ENCODE measurements at regions not wholly inside any gene's neighbourhood (a gene's known extent, or its start where the extent isn't known, plus 50 kb on each side); places are given as distances from the start of the nearest gene placed in this dataset.
"Not testable (repeated sequence)": the region's sequence is repeated elsewhere in the genome, so short reads cannot be mapped to it uniquely, and the experiment has no call there.

DNA sequence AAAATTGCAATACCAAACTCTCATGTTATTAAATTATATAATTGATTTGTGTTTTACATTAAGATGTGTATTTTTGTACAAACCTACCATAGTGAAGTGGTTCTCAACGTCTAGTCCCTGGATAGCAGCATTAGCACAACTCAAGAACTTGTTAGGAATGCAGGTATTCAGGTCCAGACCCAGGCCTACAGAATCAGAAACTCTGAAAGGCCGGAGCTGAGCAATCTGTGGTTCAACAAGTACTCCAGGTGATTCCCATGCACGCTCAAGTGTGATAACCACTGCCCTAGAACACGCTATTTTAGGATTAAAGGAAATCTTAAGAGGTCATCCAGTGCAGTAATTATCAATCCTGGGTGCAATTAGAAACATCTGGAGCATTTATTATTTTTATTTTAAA lies 456.3 kb downstream of the IRS2 start:
- no peaks in the 10 kb centered on the region for H3K4me1 Mint-ChIP-seq
- peaks cover 25% of the 10 kb centered on the region for H3K27me3 Mint-ChIP-seq
- ATAC-seq (no peak), DNase-seq (no peak)
- no peak overlapping the region for H3K4me3 Mint-ChIP-seq
- H3K9me3 ChIP-seq (ENCODE audit: control insufficient read depth, low read length, poor library complexity, severe bottlenecking): no peaks in the 10 kb centered on the region
- H3K27ac Mint-ChIP-seq: no peak overlapping the region
- H3K36me3 Mint-ChIP-seq (ENCODE audit: low read depth): no peaks in the 10 kb centered on the region

DNA sequence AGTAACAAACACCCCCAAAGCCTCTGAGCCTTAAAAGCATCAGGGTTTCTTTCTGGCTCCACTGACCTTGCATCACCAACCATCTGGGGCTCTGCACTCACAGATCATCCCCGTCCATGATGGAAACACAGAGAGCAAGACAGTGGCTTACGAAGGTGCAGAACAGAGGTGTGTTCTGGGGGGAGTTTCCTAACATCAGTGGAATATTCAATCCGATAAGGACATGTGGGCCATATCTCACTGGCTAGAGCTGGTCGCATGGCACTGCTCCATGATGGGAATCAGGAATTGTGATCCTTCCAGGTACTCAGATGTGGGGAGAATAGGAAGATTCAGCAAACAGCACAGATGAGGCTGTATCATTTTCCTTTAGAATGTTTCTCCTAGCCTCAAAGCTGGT lies 457.2 kb downstream of the IRS2 start:
- Mint-ChIP-seq H3K4me3 (no peak overlapping the region), H3K36me3 (ENCODE audit: low read depth) (no peaks in the 10 kb centered on the region), H3K27me3 (peaks cover 21% of the 10 kb centered on the region), H3K4me1 (no peaks in the 10 kb centered on the region), H3K27ac (no peak overlapping the region)
- ATAC-seq (no peak), DNase-seq (no peak)
- H3K9me3 ChIP-seq (ENCODE audit: control insufficient read depth, low read length, poor library complexity, severe bottlenecking): no peaks in the 10 kb centered on the region

DNA sequence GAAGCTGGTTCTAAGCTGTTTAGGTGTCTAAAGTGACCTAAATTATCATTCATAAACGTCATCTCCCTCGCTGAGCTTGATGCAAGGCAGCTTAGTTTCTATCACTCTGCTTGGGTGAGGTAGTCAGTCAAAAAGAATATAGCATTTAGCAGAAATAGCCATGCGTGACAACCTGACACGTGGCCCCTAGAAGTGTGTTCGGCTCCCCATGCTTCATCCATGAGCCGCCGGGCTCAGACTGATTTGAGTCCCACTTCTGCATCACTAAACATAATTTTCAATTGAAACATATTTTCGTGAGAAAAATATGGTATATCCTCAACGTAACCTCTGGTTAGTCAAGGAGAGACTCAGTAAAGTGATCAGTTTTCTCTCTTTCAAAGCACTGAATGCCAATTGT lies 459.8 kb downstream of the IRS2 start:
- H3K4me1 Mint-ChIP-seq: no peaks in the 10 kb centered on the region
- DNase-seq: no peak
- H3K36me3 Mint-ChIP-seq (ENCODE audit: low read depth): no peaks in the 10 kb centered on the region
- H3K9me3 ChIP-seq (ENCODE audit: control insufficient read depth, low read length, poor library complexity, severe bottlenecking): no peaks in the 10 kb centered on the region
- H3K4me3 Mint-ChIP-seq: no peak overlapping the region
- H3K27ac Mint-ChIP-seq: no peak overlapping the region
- no peak for ATAC-seq
- H3K27me3 Mint-ChIP-seq: peaks cover 6% of the 10 kb centered on the region

DNA sequence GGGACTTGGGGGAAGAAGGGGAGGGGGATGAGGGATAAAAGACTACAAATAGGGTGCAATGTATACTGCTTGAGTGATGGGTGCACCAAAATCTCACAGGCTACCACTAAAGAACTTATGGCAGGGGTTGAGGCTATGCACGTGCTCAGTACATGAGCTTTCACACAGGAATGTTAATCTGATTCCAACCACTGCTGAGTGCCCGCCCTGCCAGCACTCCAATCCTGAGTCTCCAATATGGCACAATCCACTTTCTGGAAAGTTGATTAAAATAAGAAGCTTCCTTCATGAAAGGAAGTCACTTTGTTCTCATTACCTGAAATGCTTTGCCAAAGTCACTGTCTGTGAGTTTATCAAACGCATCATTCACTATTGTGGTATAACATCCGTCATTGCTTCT lies 463.0 kb downstream of the IRS2 start:
- H3K27ac Mint-ChIP-seq: no peak overlapping the region
- peaks cover 6% of the 10 kb centered on the region for H3K27me3 Mint-ChIP-seq
- ATAC-seq (no peak), DNase-seq (no peak)
- no peaks in the 10 kb centered on the region for H3K36me3 Mint-ChIP-seq (ENCODE audit: low read depth)
- no peaks in the 10 kb centered on the region for H3K9me3 ChIP-seq (ENCODE audit: control insufficient read depth, low read length, poor library complexity, severe bottlenecking)
- no peaks in the 10 kb centered on the region for H3K4me1 Mint-ChIP-seq
- H3K4me3 Mint-ChIP-seq: no peak overlapping the region

DNA sequence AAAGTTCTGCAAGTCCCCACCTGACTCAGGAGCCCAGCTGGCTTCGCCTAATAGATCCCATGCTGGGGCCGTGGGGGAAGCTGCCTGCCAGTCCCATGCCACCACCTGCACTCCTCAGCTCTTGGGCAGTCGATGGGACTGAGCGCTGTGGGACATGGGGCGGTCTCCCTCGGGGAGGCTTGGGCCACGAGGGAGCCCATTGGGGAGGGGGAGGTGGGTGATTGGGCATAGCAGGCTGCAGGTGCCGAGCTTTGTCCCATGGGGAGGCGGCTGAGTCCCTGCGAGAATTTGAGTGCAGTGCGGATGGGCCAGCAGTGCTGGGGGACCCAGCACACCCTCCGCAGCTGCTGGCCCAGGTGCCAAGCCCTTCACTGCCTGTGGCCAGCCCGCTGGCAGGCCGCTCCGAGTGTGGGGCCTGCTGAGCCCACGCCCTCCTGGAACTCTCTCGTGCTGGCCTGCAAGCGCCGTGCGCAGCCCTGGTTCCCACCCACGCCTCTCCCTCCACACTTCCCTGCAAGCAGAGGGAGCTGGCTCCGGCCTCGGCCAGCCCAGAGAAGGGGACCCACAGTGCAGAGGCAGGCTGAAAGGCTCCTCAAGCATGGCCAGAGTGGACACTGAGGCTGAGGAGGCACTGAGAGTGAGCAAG lies 467.3 kb downstream of the IRS2 start:
- ATAC-seq: no peak
- Mint-ChIP-seq H3K27ac (no peak overlapping the region), H3K4me3 (no peak overlapping the region), H3K36me3 (ENCODE audit: low read depth) (peaks cover 2% of the 10 kb centered on the region), H3K27me3 (peaks cover 13% of the 10 kb centered on the region), H3K4me1 (no peaks in the 10 kb centered on the region)
- no peak for DNase-seq
- no peaks in the 10 kb centered on the region for H3K9me3 ChIP-seq (ENCODE audit: control insufficient read depth, low read length, poor library complexity, severe bottlenecking)

DNA sequence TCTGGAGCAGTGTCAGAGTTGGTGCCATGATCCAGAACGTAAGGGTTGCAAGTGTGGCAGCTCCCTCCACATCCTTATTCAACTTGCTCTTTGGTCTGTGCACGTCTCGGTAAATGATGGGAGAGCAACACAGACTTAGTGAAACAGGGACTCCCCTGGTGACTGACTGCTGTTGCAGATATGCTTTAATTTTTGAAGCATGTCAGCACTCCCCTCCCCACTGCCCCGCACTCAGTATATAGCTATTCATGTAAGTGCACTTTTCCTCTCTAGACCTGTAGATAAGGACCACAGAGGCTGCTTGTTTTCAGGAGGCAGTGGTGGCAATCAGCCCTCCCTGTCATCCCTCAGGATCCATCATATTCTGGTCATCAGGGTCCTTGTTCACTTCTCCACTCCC lies 470.9 kb downstream of the IRS2 start:
- H3K9me3 ChIP-seq (ENCODE audit: control insufficient read depth, low read length, poor library complexity, severe bottlenecking): no peaks in the 10 kb centered on the region
- DNase-seq (no peak), ATAC-seq (no peak)
- no peak overlapping the region for H3K4me3 Mint-ChIP-seq
- peaks cover 2% of the 10 kb centered on the region for H3K36me3 Mint-ChIP-seq (ENCODE audit: low read depth)
- H3K27me3 Mint-ChIP-seq: peaks cover 13% of the 10 kb centered on the region
- H3K27ac Mint-ChIP-seq: no peak overlapping the region
- no peaks in the 10 kb centered on the region for H3K4me1 Mint-ChIP-seq

DNA sequence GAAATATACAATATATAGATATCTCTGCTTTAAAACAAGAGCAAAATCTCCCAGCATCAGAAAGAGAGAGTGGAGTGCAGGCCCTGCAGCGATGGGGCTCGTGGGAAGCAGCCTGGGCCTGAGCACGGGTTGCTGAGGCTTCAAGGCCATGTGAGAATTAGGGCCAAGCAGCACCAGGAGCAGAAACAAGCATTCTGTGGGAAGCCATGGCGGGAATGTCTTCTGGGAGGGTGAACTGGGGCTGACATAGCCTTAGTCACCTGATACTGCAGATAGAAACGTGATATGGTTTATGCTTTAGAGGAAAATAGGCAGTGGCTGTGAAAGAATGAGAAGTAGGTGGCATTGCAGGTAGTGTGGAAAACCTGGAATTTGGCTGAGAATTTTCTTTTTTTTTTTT lies 472.3 kb downstream of the IRS2 start:
- ATAC-seq: no peak
- Mint-ChIP-seq H3K4me1 (no peaks in the 10 kb centered on the region), H3K4me3 (no peak overlapping the region), H3K27me3 (peaks cover 13% of the 10 kb centered on the region), H3K36me3 (ENCODE audit: low read depth) (peaks cover 2% of the 10 kb centered on the region), H3K27ac (no peak overlapping the region)
- H3K9me3 ChIP-seq (ENCODE audit: control insufficient read depth, low read length, poor library complexity, severe bottlenecking): no peaks in the 10 kb centered on the region
- no peak for DNase-seq

DNA sequence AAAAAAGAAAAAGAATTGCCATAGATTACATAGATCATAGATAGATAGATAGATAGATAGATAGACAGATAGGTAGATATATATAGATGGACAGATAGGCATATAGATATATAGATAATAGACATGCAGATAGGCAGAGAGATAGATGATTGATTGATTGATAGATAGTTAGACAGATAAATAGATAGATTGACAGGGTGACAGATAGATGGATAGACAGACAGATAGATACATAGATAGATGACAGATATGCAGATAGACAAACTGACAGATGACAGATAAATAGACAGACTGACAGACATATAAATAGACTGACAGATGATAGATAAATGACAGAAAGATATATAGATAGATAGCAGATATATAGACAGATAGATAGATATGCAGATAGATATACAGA lies 474.0 kb downstream of the IRS2 start:
- Mint-ChIP-seq H3K27ac (no peak overlapping the region), H3K36me3 (ENCODE audit: low read depth) (no peaks in the 10 kb centered on the region), H3K27me3 (peaks cover 21% of the 10 kb centered on the region), H3K4me3 (no peak overlapping the region), H3K4me1 (peaks cover 2% of the 10 kb centered on the region)
- DNase-seq (no peak), ATAC-seq (no peak)
- H3K9me3 ChIP-seq (ENCODE audit: control insufficient read depth, low read length, poor library complexity, severe bottlenecking): no peaks in the 10 kb centered on the region

DNA sequence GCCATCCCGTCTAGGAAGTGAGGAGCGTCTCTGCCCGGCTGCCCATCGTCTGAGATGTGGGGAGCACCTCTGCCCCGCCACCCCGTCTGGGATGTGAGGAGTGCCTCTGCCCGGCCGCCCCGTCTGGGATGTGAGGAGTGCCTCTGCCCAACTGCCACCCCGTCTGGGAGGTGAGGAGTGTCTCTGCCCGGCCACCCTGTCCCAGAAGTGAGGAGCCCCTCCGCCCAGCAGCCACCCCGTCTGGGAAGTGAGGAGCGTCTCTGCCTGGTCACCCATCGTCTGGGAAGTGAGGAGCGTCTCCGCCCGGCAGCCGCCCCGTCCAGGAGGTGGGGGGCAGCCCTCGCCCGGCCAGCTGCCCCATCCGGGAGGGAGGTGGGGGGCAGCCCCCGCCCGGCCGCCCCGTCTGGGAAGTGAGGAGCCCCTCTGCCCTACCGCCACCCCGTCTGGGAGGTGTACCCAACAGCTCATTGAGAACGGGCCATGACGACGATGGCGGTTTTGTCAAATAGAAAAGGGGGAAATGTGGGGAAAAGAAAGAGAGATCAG lies 474.9 kb downstream of the IRS2 start:
- not testable (repeated sequence) for H3K27ac Mint-ChIP-seq; H3K4me1 Mint-ChIP-seq; ATAC-seq; DNase-seq; H3K4me3 Mint-ChIP-seq; H3K36me3 Mint-ChIP-seq (ENCODE audit: low read depth); H3K9me3 ChIP-seq (ENCODE audit: control insufficient read depth, low read length, poor library complexity, severe bottlenecking)
- peaks cover 28% of the 10 kb centered on the region for H3K27me3 Mint-ChIP-seq

DNA sequence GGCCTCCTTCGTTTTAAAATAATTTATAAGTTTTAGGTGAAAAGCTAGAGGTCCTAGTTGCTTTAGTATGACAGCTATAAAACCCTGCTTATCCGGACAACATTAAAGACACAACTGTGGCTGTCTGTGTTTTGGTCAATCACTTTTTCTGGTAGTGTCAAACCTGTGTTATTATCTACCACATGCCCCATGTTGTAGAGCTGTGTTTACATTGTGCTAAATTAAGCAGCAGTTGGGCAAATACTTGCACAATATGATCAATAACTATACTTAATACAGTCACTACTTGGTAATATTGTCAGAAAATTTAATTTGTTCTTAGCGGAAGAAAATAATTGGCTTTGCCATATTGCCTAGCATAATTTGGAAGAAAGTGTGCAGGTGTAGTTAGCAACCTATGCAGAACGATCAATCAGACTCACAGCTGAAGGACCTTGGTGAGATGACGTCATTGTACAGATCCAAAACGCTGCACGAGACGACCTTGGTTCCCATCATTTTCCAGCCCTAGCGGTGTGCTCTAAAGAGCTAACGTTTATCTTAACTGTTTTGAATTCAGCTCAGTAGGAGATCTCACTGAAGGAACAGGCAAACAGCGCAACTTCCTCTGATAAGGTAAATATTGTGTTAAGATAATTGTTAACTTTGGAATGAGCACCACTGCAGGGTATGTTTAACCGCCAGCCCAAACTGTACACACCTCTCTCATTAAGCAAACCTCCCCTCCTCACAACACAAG lies 476.6 kb downstream of the IRS2 start:
- no peak overlapping the region for H3K4me3 Mint-ChIP-seq
- ATAC-seq: no peak
- no peaks in the 10 kb centered on the region for H3K9me3 ChIP-seq (ENCODE audit: control insufficient read depth, low read length, poor library complexity, severe bottlenecking)

DNA sequence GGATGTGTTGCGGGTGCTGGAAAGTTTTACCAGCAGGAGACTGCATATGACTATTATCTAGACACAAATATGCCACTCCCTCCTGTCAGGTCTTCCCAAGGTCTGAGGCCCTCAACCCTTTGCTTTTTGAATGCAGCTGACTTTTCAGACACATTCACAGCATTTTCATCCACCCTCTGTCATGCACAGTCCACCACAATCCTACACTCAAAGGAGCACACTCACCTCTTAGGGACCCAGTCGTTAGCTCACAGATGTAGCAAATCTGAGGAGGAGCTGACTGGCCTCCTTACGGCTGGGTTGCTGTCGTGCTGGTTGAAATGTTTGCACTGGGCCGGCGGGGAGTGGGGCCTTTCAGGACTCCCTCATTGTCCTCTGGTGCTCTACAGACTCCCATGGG lies 479.4 kb downstream of the IRS2 start:
- peaks cover 17% of the 10 kb centered on the region for H3K27me3 Mint-ChIP-seq
- H3K9me3 ChIP-seq (ENCODE audit: control insufficient read depth, low read length, poor library complexity, severe bottlenecking): no peaks in the 10 kb centered on the region
- ATAC-seq (no peak), DNase-seq (no peak)
- no peak overlapping the region for H3K4me3 Mint-ChIP-seq
- no peaks in the 10 kb centered on the region for H3K36me3 Mint-ChIP-seq (ENCODE audit: low read depth)
- no peak overlapping the region for H3K27ac Mint-ChIP-seq
- H3K4me1 Mint-ChIP-seq: peaks cover 2% of the 10 kb centered on the region

More for the DNA sequence above, 476.6 kb downstream of the IRS2 start:
- Mint-ChIP-seq H3K36me3 (ENCODE audit: low read depth) (no peaks in the 10 kb centered on the region), H3K4me1 (peaks cover 2% of the 10 kb centered on the region), H3K27me3 (peaks cover 17% of the 10 kb centered on the region), H3K27ac (no peak overlapping the region)
- no peak for DNase-seq

DNA sequence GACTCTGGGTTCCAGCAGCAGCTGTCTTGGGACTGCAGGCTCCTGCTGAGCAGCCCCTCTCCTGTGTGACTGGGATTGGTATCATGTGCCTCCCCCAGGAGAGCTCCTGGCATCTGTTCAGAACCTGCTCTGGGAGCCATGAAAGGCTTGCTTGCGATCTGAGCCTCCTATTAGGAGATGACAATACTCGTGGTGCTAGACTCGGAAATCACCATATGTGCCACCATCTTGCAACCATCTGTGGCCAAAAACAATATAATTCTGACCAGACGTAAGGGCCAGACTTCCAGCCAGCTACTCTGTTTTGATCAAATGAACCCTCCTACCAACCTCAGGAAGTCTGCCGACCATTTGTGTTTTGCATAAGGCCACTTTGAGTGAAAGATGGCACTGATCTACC lies 484.7 kb downstream of the IRS2 start:
- ATAC-seq (no peak), DNase-seq (no peak)
- Mint-ChIP-seq H3K36me3 (ENCODE audit: low read depth) (no peaks in the 10 kb centered on the region), H3K4me3 (no peak overlapping the region), H3K27ac (no peak overlapping the region), H3K27me3 (peaks cover 17% of the 10 kb centered on the region), H3K4me1 (no peaks in the 10 kb centered on the region)
- H3K9me3 ChIP-seq (ENCODE audit: control insufficient read depth, low read length, poor library complexity, severe bottlenecking): no peaks in the 10 kb centered on the region

DNA sequence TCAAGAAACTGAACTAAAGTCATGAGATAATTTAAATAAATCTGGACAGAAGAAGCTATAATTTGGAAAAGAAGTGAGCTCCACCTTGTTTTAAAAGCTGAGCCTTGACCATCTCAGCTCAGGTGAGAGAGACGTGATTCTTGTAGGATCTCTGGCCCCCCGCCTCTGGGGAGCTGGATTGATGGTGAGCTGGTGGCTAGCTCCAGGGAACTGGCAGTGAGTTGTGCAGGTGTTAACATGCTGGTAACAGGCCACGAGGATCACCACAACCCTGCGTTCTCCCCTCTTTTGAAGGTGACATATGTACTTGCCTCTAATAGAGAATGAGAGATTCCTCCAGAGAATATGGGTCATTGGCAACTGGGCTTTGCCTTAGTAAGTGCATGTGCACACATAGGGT lies 485.1 kb downstream of the IRS2 start:
- H3K27me3 Mint-ChIP-seq: peaks cover 17% of the 10 kb centered on the region

DNA sequence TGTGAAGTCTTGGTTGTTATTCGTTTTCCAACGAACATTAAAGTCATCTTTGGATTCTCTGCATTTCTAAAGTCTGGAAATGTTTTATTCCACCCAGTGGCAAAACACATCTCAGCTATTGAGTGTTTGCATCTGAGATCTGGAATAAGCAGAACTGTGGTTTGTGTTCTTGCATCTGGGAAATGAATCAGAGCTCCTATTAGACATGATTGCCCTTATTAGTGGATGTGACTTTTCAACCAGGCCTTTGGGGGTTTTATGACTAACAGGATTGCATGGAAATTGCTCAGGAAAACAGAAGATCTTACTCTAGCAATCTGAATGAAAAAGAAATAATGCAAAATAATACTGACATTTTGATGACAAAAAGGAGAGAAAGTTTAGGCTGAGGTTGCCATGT lies 488.8 kb downstream of the IRS2 start:
- peaks cover 17% of the 10 kb centered on the region for H3K27me3 Mint-ChIP-seq
- H3K4me3 Mint-ChIP-seq: no peak overlapping the region
- no peaks in the 10 kb centered on the region for H3K36me3 Mint-ChIP-seq (ENCODE audit: low read depth)
- H3K9me3 ChIP-seq (ENCODE audit: control insufficient read depth, low read length, poor library complexity, severe bottlenecking): no peaks in the 10 kb centered on the region
- H3K27ac Mint-ChIP-seq: no peak overlapping the region
- no peaks in the 10 kb centered on the region for H3K4me1 Mint-ChIP-seq
- ATAC-seq (no peak), DNase-seq (no peak)

More for the DNA sequence above, 485.1 kb downstream of the IRS2 start:
- H3K27ac Mint-ChIP-seq: no peak overlapping the region
- H3K36me3 Mint-ChIP-seq (ENCODE audit: low read depth): no peaks in the 10 kb centered on the region
- H3K4me3 Mint-ChIP-seq: no peak overlapping the region
- no peak for DNase-seq
- no peaks in the 10 kb centered on the region for H3K4me1 Mint-ChIP-seq
- no peak for ATAC-seq
- H3K9me3 ChIP-seq (ENCODE audit: control insufficient read depth, low read length, poor library complexity, severe bottlenecking): no peaks in the 10 kb centered on the region
